GM12878 (cell line): ENCODE measurements at regions not wholly inside any gene's neighbourhood (a gene's known extent, or its start where the extent isn't known, plus 50 kb on each side); places are given as distances from the start of the nearest gene placed in this dataset.

Experiments used
- ATAC-seq: fragments of 200-7000 bp; cut with Tn5 transposase; 3 replicates; pipeline ENCODE4 v1.9.1; 2020; ENCODE audit warnings: mild to moderate bottlenecking, moderate library complexity
- BruUV-seq: library from RNA; stranded (reverse); fragments of 400-500 nt; replicated peaks from 2 replicates; lab custom pipeline; 2021; lab: Mats Ljungman, UMichigan
- CTCF ChIA-PET: fragments of 300-600 bp; sonication (Branson Sonifier 250); formaldehyde crosslinking; extraction: SDS; loops from one replicate; lab custom pipeline; 2021; ENCODE audit warnings: inconsistent platforms; lab: Yijun Ruan, JAX
- POLR2A ChIA-PET: fragments of 350-600 bp; formaldehyde crosslinking; extraction: SDS; loops from one replicate; lab custom pipeline; 2021; ENCODE audit warnings: inconsistent platforms; lab: Charles Lee
- RAD21 ChIA-PET: fragments of 300-600 bp; sonication (Branson Sonifier 250); formaldehyde crosslinking; loops from one replicate; lab custom pipeline; 2023; ENCODE audit warnings: antibody characterized with exemption; ENCODE audit not compliant: unreplicated experiment; lab: Charles Lee
- SMC1A ChIA-PET: fragments of 300-600 bp; sonication (Branson Sonifier 250); formaldehyde crosslinking; loops from one replicate; lab custom pipeline; 2023; ENCODE audit not compliant: unreplicated experiment, uncharacterized antibody; lab: Charles Lee
- DNase-seq: peaks from one replicate; pipeline ENCODE4 v3.0.0-alpha.2; 2011; ENCODE audit warnings: low read depth, low spot score
- FAIRE-seq: peaks from 3 replicates; lab custom pipeline; 2011; peaks lifted over from hg19 to GRCh38; lab: Jason Lieb, UNC
- H2AFZ ChIP-seq: 2 replicates; pipeline ENCODE4 v1.6.0; 2011; ENCODE audit warnings: low read depth, low read length, control low read depth; ENCODE audit not compliant: control insufficient read depth
- H3K27ac ChIP-seq: 2 replicates; pipeline ENCODE4 v1.5.1; 2011; ENCODE audit warnings: control low read depth; ENCODE audit not compliant: control insufficient read depth, insufficient read depth
- H3K27me3 ChIP-seq, 2 experiments: replicated peaks in 1 of 2; 2 replicates each; pipeline versions ENCODE4 v1.6.0 to v1.6.1; 2011; ENCODE audit warnings: low read length in 1 of 2; ENCODE audit not compliant: control insufficient read depth in 2 of 2, insufficient read depth in 2 of 2
- H3K36me3 ChIP-seq, 2 experiments: 2 replicates each; pipeline ENCODE4 v1.5.1; 2011; ENCODE audit warnings: low read length in 1 of 2; ENCODE audit not compliant: control insufficient read depth in 2 of 2, insufficient read depth in 2 of 2
- H3K4me1 ChIP-seq: 2 replicates; pipeline ENCODE4 v1.6.1; 2011; ENCODE audit warnings: mild to moderate bottlenecking, low read length, moderate library complexity, mixed read lengths; ENCODE audit not compliant: control insufficient read depth, insufficient read depth
- H3K4me2 ChIP-seq: 2 replicates; pipeline ENCODE4 v1.6.0; 2011; ENCODE audit warnings: control low read depth; ENCODE audit not compliant: control insufficient read depth, insufficient read depth
- H3K4me3 ChIP-seq: fragments of 200-600 bp; sonication (generic); 2 replicates; pipeline ENCODE4 v1.5.1; 2016
- H3K79me2 ChIP-seq: 2 replicates; pipeline ENCODE4 v1.6.0; 2011; ENCODE audit warnings: low read length; ENCODE audit not compliant: control insufficient read depth, insufficient read depth
- H3K9ac ChIP-seq: 2 replicates; pipeline ENCODE4 v1.8.0; 2011; ENCODE audit warnings: low read length, control low read depth, mixed read lengths; ENCODE audit not compliant: control insufficient read depth, insufficient read depth
- H3K9me3 ChIP-seq: replicated peaks from 3 replicates; pipeline ENCODE4 v1.5.1; 2011; ENCODE audit warnings: mild to moderate bottlenecking, low read length; ENCODE audit not compliant: control insufficient read depth, insufficient read depth
- H4K20me1 ChIP-seq: 2 replicates; pipeline ENCODE4 v1.6.0; 2011; ENCODE audit not compliant: control insufficient read depth, insufficient read depth
- BCL11A ChIP-seq: IDR thresholded peaks from 2 replicates; pipeline ENCODE4 v1.6.1; 2011; ENCODE audit warnings: low read depth, low read length
- BRCA1 ChIP-seq: IDR thresholded peaks from 2 replicates; pipeline ENCODE4 v1.6.1; 2011; ENCODE audit warnings: low read depth, low read length, improper control_type of control experiment
- HDAC6 ChIP-seq: fragments of 200-600 bp; sonication (generic); IDR thresholded peaks from one replicate; pipeline ENCODE4 v1.8.0; 2017; ENCODE audit warnings: antibody characterized with exemption; ENCODE audit not compliant: unreplicated experiment
- MXI1 ChIP-seq: fragments of 150-350 bp; IDR thresholded peaks from 2 replicates; pipeline ENCODE4 v1.6.1; 2011; ENCODE audit warnings: low read depth, mild to moderate bottlenecking, inconsistent platforms, low read length, improper control_type of control experiment
- POU2F2 ChIP-seq: IDR thresholded peaks from 3 replicates; pipeline ENCODE4 v1.6.1; 2011; ENCODE audit warnings: low read depth, mild to moderate bottlenecking, low read length, borderline replicate concordance
- RBBP5 ChIP-seq: fragments of 200-600 bp; sonication (generic); conservative IDR thresholded peaks from 2 replicates; pipeline ENCODE4 v1.6.1; 2016
- SREBF2 ChIP-seq: IDR thresholded peaks from 2 replicates; pipeline ENCODE4 v1.6.1; 2012; ENCODE audit warnings: mild to moderate bottlenecking, low read length
- SUPT20H ChIP-seq: IDR thresholded peaks from 2 replicates; pipeline ENCODE4 v1.6.1; 2011; ENCODE audit warnings: low read depth, mild to moderate bottlenecking, low read length, moderate library complexity, borderline replicate concordance; ENCODE audit not compliant: control insufficient read depth
- TCF7 ChIP-seq: IDR thresholded peaks from 2 replicates; pipeline ENCODE4 v1.6.1; 2014; ENCODE audit warnings: antibody characterized with exemption, borderline replicate concordance
- USF1 ChIP-seq: IDR thresholded peaks from 2 replicates; pipeline ENCODE4 v1.6.1; 2011; ENCODE audit warnings: borderline replicate concordance, low read depth, mild to moderate bottlenecking, moderate library complexity, mixed read lengths, low read length; ENCODE audit not compliant: insufficient read depth; ENCODE audit errors: extremely low read length
- WGBS: methylation state at CpG from one replicate; pipeline ENCODE4 v1.1.6; 2016; ENCODE audit warnings: low lambda C conversion rate; ENCODE audit not compliant: insufficient replicate concordance, insufficient coverage; ENCODE audit errors: missing lambda C conversion rate; 5-methylcytosine and 5-hydroxymethylcytosine counted together
- in situ Hi-C: fragments of 300-500 bp; cut with MboI; formaldehyde crosslinking; loops from 9 replicates; pipeline ENCODE4 v1.14.3; 2018; ENCODE audit warnings: mixed read lengths
- intact Hi-C: fragments of 100-400 bp; cut with micrococcal nuclease; formaldehyde crosslinking; loops from one replicate; pipeline ENCODE4 v1.14.2; 2022; ENCODE audit not compliant: unreplicated experiment
- TF ChIP-seq, protein P1 (sequence below): fragments of 450-650 bp; IDR thresholded peaks from 2 replicates; pipeline ENCODE4 v1.6.1; 2017; ENCODE audit warnings: borderline replicate concordance

GRCh38 chr2:7573166-7573825, 656.1 kb downstream of the RNF144A start (continued):
- no peak for TF ChIP-seq BCL11A
- TF ChIP-seq USF1: no peak
- TF ChIP-seq BRCA1: no peak
- no peak for TF ChIP-seq HDAC6

GRCh38 chr2:7574385-7574784, 657.2 kb downstream of the RNF144A start:
- Histone ChIP-seq H3K9me3 (peaks cover 6% of the 10 kb centered on the region), H3K4me2 (no peak overlapping the region), H4K20me1 (no peaks in the 10 kb centered on the region), H3K4me1 (no peaks in the 10 kb centered on the region), H3K9ac (no peak overlapping the region), H3K27ac (no peak overlapping the region)
- DNase-seq: no peak
- 46% methylated on average over 4 of the region's 4 CpGs for WGBS
- SMC1A ChIA-PET: interaction anchor here (0.8 to 2.0 kb wide), 8 partner anchors 9 to 97 kb away, joined by 3 to 5 read pairs (median 4); no protein-coding TSS in a partner anchor
- no peak for ATAC-seq
- CTCF ChIA-PET: interaction anchor here (2.5 kb wide), 1 partner anchor 146 kb away, joined by 6 read pairs; no protein-coding TSS in a partner anchor
- intact Hi-C loops: no loop called here
- RAD21 ChIA-PET: no interaction called here
- TF ChIP-seq SREBF2: no peak
- TF ChIP-seq, protein P1, sequence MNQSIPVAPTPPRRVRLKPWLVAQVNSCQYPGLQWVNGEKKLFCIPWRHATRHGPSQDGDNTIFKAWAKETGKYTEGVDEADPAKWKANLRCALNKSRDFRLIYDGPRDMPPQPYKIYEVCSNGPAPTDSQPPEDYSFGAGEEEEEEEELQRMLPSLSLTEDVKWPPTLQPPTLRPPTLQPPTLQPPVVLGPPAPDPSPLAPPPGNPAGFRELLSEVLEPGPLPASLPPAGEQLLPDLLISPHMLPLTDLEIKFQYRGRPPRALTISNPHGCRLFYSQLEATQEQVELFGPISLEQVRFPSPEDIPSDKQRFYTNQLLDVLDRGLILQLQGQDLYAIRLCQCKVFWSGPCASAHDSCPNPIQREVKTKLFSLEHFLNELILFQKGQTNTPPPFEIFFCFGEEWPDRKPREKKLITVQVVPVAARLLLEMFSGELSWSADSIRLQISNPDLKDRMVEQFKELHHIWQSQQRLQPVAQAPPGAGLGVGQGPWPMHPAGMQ: no peak
- TF ChIP-seq RBBP5: no peak
- no peak for TF ChIP-seq SUPT20H
- no peak for TF ChIP-seq MXI1
- no peak for TF ChIP-seq TCF7
- no peak for TF ChIP-seq POU2F2
- TF ChIP-seq, all 136 proteins: peak for 0
- in situ Hi-C loops: no loop called here
- no peaks in the 10 kb centered on the region for H3K79me2 ChIP-seq
- POLR2A ChIA-PET: no interaction called here
- no peaks in the 10 kb centered on the region; a peak in 1 of 4 replicates for H3K36me3 ChIP-seq
- no peak for FAIRE-seq
- no peaks in the 10 kb centered on the region for H3K27me3 ChIP-seq
- no TSS peak for BruUV-seq
- no peak overlapping the region for H2AFZ ChIP-seq
- H3K4me3 ChIP-seq: no peak overlapping the region
